Chondrocyte (in vitro differentiated cells): ENCODE measurements at regions not wholly inside any gene's neighbourhood (a gene's known extent, or its start where the extent isn't known, plus 50 kb on each side); places are given as distances from the start of the nearest gene placed in this dataset.

Experiments used
- DNase-seq: peaks from one replicate; pipeline ENCODE4 v3.0.0; 2021; ENCODE audit warnings: mixed read lengths, low spot score
- H3K27ac Mint-ChIP-seq: one replicate; pipeline ENCODE4 v1.8.0; 2021; ENCODE audit warnings: mild to moderate bottlenecking, moderate library complexity, mixed read lengths; ENCODE audit not compliant: unreplicated experiment
- H3K27me3 Mint-ChIP-seq: 2 replicates; pipeline ENCODE4 v1.8.0; 2021; ENCODE audit warnings: low read depth, mixed read lengths
- H3K36me3 Mint-ChIP-seq: 2 replicates; pipeline ENCODE4 v1.8.0; 2021; ENCODE audit warnings: low read depth, mixed read lengths
- H3K4me1 Mint-ChIP-seq: 2 replicates; pipeline ENCODE4 v1.8.0; 2021; ENCODE audit warnings: low read depth, mild to moderate bottlenecking, mixed read lengths
- H3K4me3 Mint-ChIP-seq: one replicate; pipeline ENCODE4 v1.8.0; 2021; ENCODE audit warnings: mild to moderate bottlenecking, moderate library complexity, mixed read lengths; ENCODE audit not compliant: unreplicated experiment
- H3K9me3 Mint-ChIP-seq: 2 replicates; pipeline ENCODE4 v1.8.0; 2021; ENCODE audit warnings: low read depth, mixed read lengths
- CTCF ChIP-seq: fragments of 200-600 bp; sonication (generic); IDR thresholded peaks from 2 replicates; pipeline ENCODE4 v1.5.0; 2021; ENCODE audit warnings: antibody characterized with exemption, mild to moderate bottlenecking, moderate library complexity

DNA sequence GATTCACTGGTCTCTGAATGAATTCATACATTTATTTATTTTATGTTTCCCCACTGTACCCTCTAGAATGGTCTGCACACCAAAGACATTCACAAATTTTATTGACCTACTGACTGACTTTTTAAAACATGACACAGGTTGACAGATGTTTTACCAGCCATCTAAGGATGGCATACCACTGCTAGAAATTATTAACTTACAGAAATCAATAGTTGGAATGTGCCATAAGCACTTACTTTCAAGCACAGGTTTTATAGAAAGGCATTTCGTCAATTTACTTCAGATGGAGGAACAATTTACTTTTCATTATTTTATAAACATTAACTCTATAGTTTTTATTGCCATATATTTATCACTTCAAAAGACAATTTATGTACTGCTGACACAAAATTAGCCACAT, 448.7 kb upstream of the FBXO33 start:
- no peaks in the 10 kb centered on the region for H3K36me3 Mint-ChIP-seq
- no peak overlapping the region for H3K27ac Mint-ChIP-seq
- H3K9me3 Mint-ChIP-seq, result no peaks in the 10 kb centered on the region
- DNase-seq, result no peak
- H3K4me1 Mint-ChIP-seq, result no peaks in the 10 kb centered on the region
- TF ChIP-seq CTCF, result no peak
- peaks cover under 1% of the 10 kb centered on the region for H3K27me3 Mint-ChIP-seq
- H3K4me3 Mint-ChIP-seq, result no peak overlapping the region

GRCh38 chr14:39880106-39880695, 448.0 kb upstream of the FBXO33 start:
- H3K27me3 Mint-ChIP-seq, result peaks cover 2% of the 10 kb centered on the region
- DNase-seq, result no peak
- no peaks in the 10 kb centered on the region for H3K4me1 Mint-ChIP-seq
- TF ChIP-seq CTCF, result no peak
- no peaks in the 10 kb centered on the region for H3K36me3 Mint-ChIP-seq
- no peaks in the 10 kb centered on the region for H3K9me3 Mint-ChIP-seq
- H3K4me3 Mint-ChIP-seq, result no peak overlapping the region
- no peak overlapping the region for H3K27ac Mint-ChIP-seq

DNA sequence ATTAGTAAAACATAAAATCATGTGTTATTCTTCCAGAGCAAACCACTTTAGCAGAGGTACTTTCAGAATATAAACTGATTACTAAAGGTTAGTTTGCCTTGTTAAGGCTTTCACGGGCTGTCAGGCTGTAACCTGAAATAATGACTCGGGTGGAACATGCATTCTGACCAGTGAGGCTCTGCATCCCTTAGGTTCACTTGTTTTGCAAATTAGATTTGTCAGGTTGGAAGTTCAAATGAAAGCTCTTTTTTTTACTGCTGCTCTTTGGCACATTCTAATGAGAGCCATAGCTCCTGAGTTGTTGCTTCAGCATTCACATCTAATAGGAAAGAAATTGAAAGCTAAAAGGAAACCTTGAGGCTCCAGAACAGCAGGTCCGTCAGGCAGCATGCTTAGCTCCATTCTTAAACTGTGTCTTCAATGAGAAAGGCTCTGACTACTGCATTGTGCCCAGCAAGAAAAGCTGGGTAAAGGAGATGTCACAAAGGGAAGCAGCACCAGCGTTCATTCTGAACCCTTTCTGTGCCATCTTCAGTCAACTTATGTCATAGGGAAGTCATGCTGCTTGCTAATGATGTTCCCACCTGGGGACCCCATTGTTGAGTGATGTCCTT, 445.5 kb upstream of the FBXO33 start:
- H3K4me1 Mint-ChIP-seq, result no peaks in the 10 kb centered on the region
- peaks cover 2% of the 10 kb centered on the region for H3K27me3 Mint-ChIP-seq
- no peak overlapping the region for H3K4me3 Mint-ChIP-seq
- H3K36me3 Mint-ChIP-seq, result no peaks in the 10 kb centered on the region
- no peak for DNase-seq
- no peak overlapping the region for H3K27ac Mint-ChIP-seq
- no peaks in the 10 kb centered on the region for H3K9me3 Mint-ChIP-seq
- TF ChIP-seq CTCF, result no peak

DNA sequence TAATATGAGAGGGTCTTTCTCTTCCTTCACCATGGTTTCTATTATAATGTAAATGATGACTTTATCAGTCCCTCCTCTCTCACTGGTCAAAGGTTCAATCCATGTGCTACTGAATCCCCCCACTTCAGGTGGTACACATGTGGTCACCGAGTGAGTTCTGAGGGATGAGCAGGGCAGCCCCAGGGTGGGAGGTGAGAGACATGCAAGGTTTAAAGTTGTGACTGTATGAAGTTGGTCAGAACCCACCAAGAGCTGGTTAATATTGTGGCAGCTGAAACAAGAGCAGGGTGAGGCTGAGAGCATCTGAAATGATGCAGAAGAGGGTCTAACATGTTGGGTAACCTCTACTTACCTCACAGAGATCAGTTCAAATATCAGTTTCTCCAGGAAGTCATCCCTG, 444.7 kb upstream of the FBXO33 start:
- Mint-ChIP-seq H3K4me1 (no peaks in the 10 kb centered on the region), H3K27ac (no peak overlapping the region), H3K9me3 (no peaks in the 10 kb centered on the region), H3K4me3 (no peak overlapping the region), H3K27me3 (peaks cover 2% of the 10 kb centered on the region), H3K36me3 (no peaks in the 10 kb centered on the region)
- DNase-seq, result no peak
- TF ChIP-seq CTCF, result no peak

DNA sequence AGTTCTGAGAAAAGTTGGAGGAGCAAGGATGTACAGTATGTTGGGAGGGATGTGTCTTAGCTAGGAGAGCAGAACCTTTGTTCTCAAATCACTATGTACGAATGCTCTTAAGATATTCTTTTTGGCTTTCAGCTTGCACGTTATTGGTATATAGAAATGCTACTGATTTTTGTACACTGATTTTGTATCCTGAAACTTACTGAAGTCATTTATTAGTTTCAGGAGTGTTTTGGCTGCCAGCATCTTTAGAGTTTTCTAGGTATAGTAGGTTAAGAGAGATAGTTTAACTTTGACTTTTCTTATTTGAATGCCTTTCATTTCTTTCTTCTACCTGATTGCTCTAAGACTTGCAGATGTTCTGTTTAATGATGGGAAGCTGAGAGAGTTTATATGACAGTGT, 442.8 kb upstream of the FBXO33 start:
- DNase-seq, result no peak
- H3K4me1 Mint-ChIP-seq, result no peaks in the 10 kb centered on the region
- H3K27me3 Mint-ChIP-seq, result peaks cover 2% of the 10 kb centered on the region
- no peaks in the 10 kb centered on the region for H3K9me3 Mint-ChIP-seq
- H3K36me3 Mint-ChIP-seq, result no peaks in the 10 kb centered on the region
- TF ChIP-seq CTCF, result no peak
- no peak overlapping the region for H3K4me3 Mint-ChIP-seq
- no peak overlapping the region for H3K27ac Mint-ChIP-seq
